Epithelial cell of esophagus (primary cell): ENCODE measurements at regions not wholly inside any gene's neighbourhood (a gene's known extent, or its start where the extent isn't known, plus 50 kb on each side); places are given as distances from the start of the nearest gene placed in this dataset.
A peak's percentile ranks its signal among the peaks of the same experiment; 100 is the strongest.
"Not testable (repeated sequence)": the region's sequence is repeated elsewhere in the genome, so short reads cannot be mapped to it uniquely, and the experiment has no call there.

ENCODE experiments used
- DNase-seq: peaks from one replicate; pipeline ENCODE4 v3.0.0; 2010; ENCODE audit warnings: low read depth
- H3K4me3 ChIP-seq: 2 replicates; pipeline ENCODE4 v1.5.1; 2011; ENCODE audit warnings: mild to moderate bottlenecking, low read length, control low read depth
- CTCF ChIP-seq: IDR thresholded peaks from 2 replicates; pipeline ENCODE4 v1.5.1; 2011; ENCODE audit warnings: low read depth, mild to moderate bottlenecking, low read length, control low read depth, inconsistent platforms; ENCODE audit not compliant: insufficient read depth; ENCODE audit errors: missing control alignments

- TF ChIP-seq CTCF, result no peak
- H3K4me3 ChIP-seq, result no peak overlapping the region
- no peak for DNase-seq
These were observed 101.8 kb upstream of the NAP1L1 start for GRCh38 chr12:76186131-76186906.

- no peak for TF ChIP-seq CTCF
- H3K4me3 ChIP-seq, result no peak overlapping the region
- peak; percentile 96 for DNase-seq
These were observed 99.1 kb upstream of the NAP1L1 start for GRCh38 chr12:76183459-76184186.

- H3K4me3 ChIP-seq, result no peak overlapping the region
- TF ChIP-seq CTCF, result no peak
- DNase-seq, result no peak
These were observed 96.2 kb upstream of the NAP1L1 start for GRCh38 chr12:76180401-76181277.

DNA sequence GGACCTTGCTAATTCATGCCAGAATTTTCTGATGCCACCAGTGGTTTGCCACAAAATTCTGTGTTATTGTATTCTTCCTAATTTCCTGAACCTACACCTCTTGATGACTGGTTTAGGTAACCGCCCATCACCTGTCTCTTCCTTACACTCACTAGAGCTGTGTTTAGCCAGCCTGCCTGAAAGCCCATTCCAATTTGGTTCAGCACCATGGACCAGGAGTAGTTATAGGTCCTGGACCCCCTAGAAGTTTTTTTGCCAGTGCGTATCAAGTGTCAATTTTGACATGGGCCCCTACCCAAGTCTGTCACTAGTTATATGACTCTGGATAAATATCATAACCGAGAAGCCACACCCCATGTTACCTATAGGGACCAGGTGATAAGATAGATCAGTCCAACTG is 94.0 kb upstream of the NAP1L1 start:
- no peak overlapping the region for H3K4me3 ChIP-seq
- no peak for TF ChIP-seq CTCF
- no peak for DNase-seq

- H3K4me3 ChIP-seq, result no peak overlapping the region
- no peak for DNase-seq
- TF ChIP-seq CTCF, result no peak
These were observed 93.3 kb upstream of the NAP1L1 start for GRCh38 chr12:76177821-76178220.

GRCh38 chr12:76176940-76177339 is 92.5 kb upstream of the NAP1L1 start:
- H3K4me3 ChIP-seq, result no peak overlapping the region
- no peak for DNase-seq
- TF ChIP-seq CTCF, result no peak

- not testable (repeated sequence) for H3K4me3 ChIP-seq
- DNase-seq, result peak; percentile 8
These were observed 91.5 kb upstream of the NAP1L1 start for GRCh38 chr12:76175946-76176345.
